IMR-90 (cell line): ENCODE measurements at regions not wholly inside any gene's neighbourhood (a gene's known extent, or its start where the extent isn't known, plus 50 kb on each side); places are given as distances from the start of the nearest gene placed in this dataset.
"Not testable (repeated sequence)": the region's sequence is repeated elsewhere in the genome, so short reads cannot be mapped to it uniquely, and the experiment has no call there.

ENCODE experiments used
- BHLHE40 ChIP-seq: fragments of 150-350 bp; IDR thresholded peaks from 2 replicates; pipeline ENCODE4 v1.6.1; 2016; ENCODE audit warnings: mild to moderate bottlenecking, low read depth, low read length
- CEBPB ChIP-seq: IDR thresholded peaks from 2 replicates; pipeline ENCODE4 v1.6.1; 2012; ENCODE audit warnings: low read depth, low read length, improper control_type of control experiment
- CHD1 ChIP-seq: IDR thresholded peaks from 2 replicates; pipeline ENCODE4 v1.6.1; 2012; ENCODE audit warnings: low read depth, low read length, improper control_type of control experiment
- MAFK ChIP-seq: IDR thresholded peaks from 2 replicates; pipeline ENCODE4 v1.6.1; 2012; ENCODE audit warnings: low read depth, low read length, improper control_type of control experiment
- MXI1 ChIP-seq: IDR thresholded peaks from 2 replicates; pipeline ENCODE4 v1.6.1; 2012; ENCODE audit warnings: low read depth, mild to moderate bottlenecking, low read length, moderate library complexity, borderline replicate concordance
- NFE2L2 ChIP-seq: fragments of 150-350 bp; IDR thresholded peaks from 2 replicates; pipeline ENCODE4 v1.6.1; 2016; ENCODE audit warnings: low read depth, mild to moderate bottlenecking, low read length
- POLR2A ChIP-seq: IDR thresholded peaks from 2 replicates; pipeline ENCODE4 v1.6.1; 2012; ENCODE audit warnings: mild to moderate bottlenecking, low read depth, low read length
- RAD21 ChIP-seq: IDR thresholded peaks from 2 replicates; pipeline ENCODE4 v1.6.1; 2012; ENCODE audit warnings: low read length, improper control_type of control experiment
- RCOR1 ChIP-seq: IDR thresholded peaks from 2 replicates; pipeline ENCODE4 v1.6.1; 2012; ENCODE audit warnings: mild to moderate bottlenecking, low read length, improper control_type of control experiment; ENCODE audit not compliant: insufficient replicate concordance
- SMC3 ChIP-seq: fragments of 150-350 bp; IDR thresholded peaks from 2 replicates; pipeline ENCODE4 v1.6.1; 2016; ENCODE audit warnings: low read depth, mild to moderate bottlenecking, antibody characterized with exemption, low read length, moderate library complexity
- TF ChIP-seq, protein P1 (sequence below): conservative IDR thresholded peaks from 2 replicates; pipeline ENCODE4 v1.5.1; 2012; ENCODE audit warnings: mild to moderate bottlenecking, low read depth, low read length, improper control_type of control experiment
- TF ChIP-seq, protein P2 (sequence below): fragments of 150-350 bp; IDR thresholded peaks from 2 replicates; pipeline ENCODE4 v1.6.1; 2016; ENCODE audit warnings: low read depth, mild to moderate bottlenecking, low read length, moderate library complexity, borderline replicate concordance
- TF ChIP-seq, protein P3 (sequence below): fragments of 150-350 bp; IDR thresholded peaks from 2 replicates; pipeline ENCODE4 v1.6.1; 2017; ENCODE audit warnings: mild to moderate bottlenecking, antibody characterized with exemption, low read length, low read depth

DNA sequence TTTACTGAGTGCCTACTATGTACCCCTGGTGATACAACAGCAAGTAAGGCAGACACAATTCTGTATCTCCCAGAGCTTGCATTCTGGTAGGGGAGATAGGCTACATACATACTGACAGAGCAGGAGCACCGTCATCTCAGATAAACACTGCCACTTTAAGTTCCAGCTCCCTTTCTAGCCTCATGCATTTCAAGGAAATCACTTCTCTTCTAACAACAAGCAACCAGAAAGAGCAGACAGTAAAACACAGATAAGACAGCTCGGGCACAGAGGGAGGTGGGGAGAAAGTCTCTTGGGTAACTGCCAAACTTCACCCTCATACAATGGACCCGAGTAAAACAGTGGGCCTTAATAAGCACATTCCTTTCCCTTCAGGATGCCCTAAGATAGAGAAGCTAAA is 169.6 kb downstream of the UTP18 start:
- TF ChIP-seq RAD21, MAFK, POLR2A, CHD1, RCOR1, CEBPB, SMC3, BHLHE40, MXI1, NFE2L2: not testable (repeated sequence)
- TF ChIP-seq, protein P1, sequence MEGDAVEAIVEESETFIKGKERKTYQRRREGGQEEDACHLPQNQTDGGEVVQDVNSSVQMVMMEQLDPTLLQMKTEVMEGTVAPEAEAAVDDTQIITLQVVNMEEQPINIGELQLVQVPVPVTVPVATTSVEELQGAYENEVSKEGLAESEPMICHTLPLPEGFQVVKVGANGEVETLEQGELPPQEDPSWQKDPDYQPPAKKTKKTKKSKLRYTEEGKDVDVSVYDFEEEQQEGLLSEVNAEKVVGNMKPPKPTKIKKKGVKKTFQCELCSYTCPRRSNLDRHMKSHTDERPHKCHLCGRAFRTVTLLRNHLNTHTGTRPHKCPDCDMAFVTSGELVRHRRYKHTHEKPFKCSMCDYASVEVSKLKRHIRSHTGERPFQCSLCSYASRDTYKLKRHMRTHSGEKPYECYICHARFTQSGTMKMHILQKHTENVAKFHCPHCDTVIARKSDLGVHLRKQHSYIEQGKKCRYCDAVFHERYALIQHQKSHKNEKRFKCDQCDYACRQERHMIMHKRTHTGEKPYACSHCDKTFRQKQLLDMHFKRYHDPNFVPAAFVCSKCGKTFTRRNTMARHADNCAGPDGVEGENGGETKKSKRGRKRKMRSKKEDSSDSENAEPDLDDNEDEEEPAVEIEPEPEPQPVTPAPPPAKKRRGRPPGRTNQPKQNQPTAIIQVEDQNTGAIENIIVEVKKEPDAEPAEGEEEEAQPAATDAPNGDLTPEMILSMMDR = not testable (repeated sequence)
- TF ChIP-seq, protein P2, sequence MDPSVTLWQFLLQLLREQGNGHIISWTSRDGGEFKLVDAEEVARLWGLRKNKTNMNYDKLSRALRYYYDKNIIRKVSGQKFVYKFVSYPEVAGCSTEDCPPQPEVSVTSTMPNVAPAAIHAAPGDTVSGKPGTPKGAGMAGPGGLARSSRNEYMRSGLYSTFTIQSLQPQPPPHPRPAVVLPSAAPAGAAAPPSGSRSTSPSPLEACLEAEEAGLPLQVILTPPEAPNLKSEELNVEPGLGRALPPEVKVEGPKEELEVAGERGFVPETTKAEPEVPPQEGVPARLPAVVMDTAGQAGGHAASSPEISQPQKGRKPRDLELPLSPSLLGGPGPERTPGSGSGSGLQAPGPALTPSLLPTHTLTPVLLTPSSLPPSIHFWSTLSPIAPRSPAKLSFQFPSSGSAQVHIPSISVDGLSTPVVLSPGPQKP = not testable (repeated sequence)
- TF ChIP-seq, protein P3, sequence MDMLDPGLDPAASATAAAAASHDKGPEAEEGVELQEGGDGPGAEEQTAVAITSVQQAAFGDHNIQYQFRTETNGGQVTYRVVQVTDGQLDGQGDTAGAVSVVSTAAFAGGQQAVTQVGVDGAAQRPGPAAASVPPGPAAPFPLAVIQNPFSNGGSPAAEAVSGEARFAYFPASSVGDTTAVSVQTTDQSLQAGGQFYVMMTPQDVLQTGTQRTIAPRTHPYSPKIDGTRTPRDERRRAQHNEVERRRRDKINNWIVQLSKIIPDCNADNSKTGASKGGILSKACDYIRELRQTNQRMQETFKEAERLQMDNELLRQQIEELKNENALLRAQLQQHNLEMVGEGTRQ = not testable (repeated sequence)
